DND-41 (cell line): ENCODE measurements at regions not wholly inside any gene's neighbourhood (a gene's known extent, or its start where the extent isn't known, plus 50 kb on each side); places are given as distances from the start of the nearest gene placed in this dataset.

ENCODE experiments used
- ATAC-seq: fragments of 200-7000 bp; cut with Tn5 transposase; 3 replicates; pipeline ENCODE4 v1.9.1; 2021; ENCODE audit warnings: low read depth; ENCODE audit not compliant: insufficient read depth
- DNase-seq: peaks from one replicate; pipeline ENCODE4 v3.0.0-alpha.2; 2020
- H2AFZ ChIP-seq: 2 replicates; pipeline ENCODE4 v1.6.0; 2012; ENCODE audit warnings: low read depth, low read length
- H3K27ac ChIP-seq: 2 replicates; pipeline ENCODE4 v1.5.1; 2012; ENCODE audit warnings: low read length, inconsistent platforms
- H3K27me3 ChIP-seq: fragments of 200-600 bp; sonication (generic); 2 replicates; pipeline ENCODE4 v1.6.0; 2012; ENCODE audit warnings: low read length, mild to moderate bottlenecking, inconsistent platforms; ENCODE audit not compliant: insufficient read depth, poor library complexity
- H3K36me3 ChIP-seq: 2 replicates; pipeline ENCODE4 v1.5.1; 2012; ENCODE audit warnings: low read length, inconsistent platforms; ENCODE audit not compliant: insufficient read depth
- H3K4me1 ChIP-seq: 2 replicates; pipeline ENCODE4 v1.5.1; 2012; ENCODE audit warnings: mild to moderate bottlenecking, low read length; ENCODE audit not compliant: insufficient read depth
- H3K4me2 ChIP-seq: 2 replicates; pipeline ENCODE4 v1.6.0; 2012; ENCODE audit warnings: mild to moderate bottlenecking, moderate library complexity, low read length, inconsistent platforms; ENCODE audit not compliant: insufficient read depth
- H3K4me3 ChIP-seq, 2 experiments: fragments of 200-600 bp in 1 of 2; shearing (Covaris generic) in 1 of 2; 2 replicates each; pipeline ENCODE4 v1.5.1; 2012 to 2016; ENCODE audit warnings: inconsistent platforms in 2 of 2, low read length in 2 of 2, mild to moderate bottlenecking in 2 of 2, low read depth in 1 of 2, moderate library complexity in 1 of 2
- H3K79me2 ChIP-seq: 2 replicates; pipeline ENCODE4 v1.6.0; 2012; ENCODE audit warnings: low read length, inconsistent platforms; ENCODE audit not compliant: insufficient read depth
- H3K9ac ChIP-seq: 2 replicates; pipeline ENCODE4 v1.6.0; 2012; ENCODE audit warnings: low read depth, mild to moderate bottlenecking, inconsistent platforms, low read length, moderate library complexity
- H3K9me3 ChIP-seq: 2 replicates; pipeline ENCODE4 v1.5.1; 2012; ENCODE audit warnings: low read length, moderate library complexity, mild to moderate bottlenecking, inconsistent platforms; ENCODE audit not compliant: insufficient read depth, severe bottlenecking
- H4K20me1 ChIP-seq: 2 replicates; pipeline ENCODE4 v1.6.0; 2012; ENCODE audit warnings: low read length; ENCODE audit not compliant: insufficient read depth
- EZH2 ChIP-seq: IDR thresholded peaks from 3 replicates; pipeline ENCODE4 v1.6.1; 2012; ENCODE audit warnings: borderline replicate concordance, low read depth, mild to moderate bottlenecking, moderate library complexity, low read length, inconsistent platforms; ENCODE audit not compliant: severe bottlenecking
- TF ChIP-seq, protein P1 (sequence below): IDR thresholded peaks from 2 replicates; pipeline ENCODE4 v1.5.1; 2012; ENCODE audit warnings: borderline replicate concordance, low read length, moderate library complexity, mild to moderate bottlenecking; ENCODE audit not compliant: poor library complexity, severe bottlenecking; ENCODE audit errors: extremely low read depth

- Histone ChIP-seq H2AFZ (no peak overlapping the region), H3K27ac (no peak overlapping the region), H3K36me3 (no peaks in the 10 kb centered on the region), H3K9ac (no peak overlapping the region), H3K27me3 (no peaks in the 10 kb centered on the region), H3K9me3 (no peaks in the 10 kb centered on the region), H3K4me2 (no peak overlapping the region), H4K20me1 (no peaks in the 10 kb centered on the region), H3K79me2 (no peaks in the 10 kb centered on the region), H3K4me1 (no peaks in the 10 kb centered on the region), H3K4me3 (no peak overlapping the region)
- ATAC-seq = no peak
- TF ChIP-seq, protein P1, sequence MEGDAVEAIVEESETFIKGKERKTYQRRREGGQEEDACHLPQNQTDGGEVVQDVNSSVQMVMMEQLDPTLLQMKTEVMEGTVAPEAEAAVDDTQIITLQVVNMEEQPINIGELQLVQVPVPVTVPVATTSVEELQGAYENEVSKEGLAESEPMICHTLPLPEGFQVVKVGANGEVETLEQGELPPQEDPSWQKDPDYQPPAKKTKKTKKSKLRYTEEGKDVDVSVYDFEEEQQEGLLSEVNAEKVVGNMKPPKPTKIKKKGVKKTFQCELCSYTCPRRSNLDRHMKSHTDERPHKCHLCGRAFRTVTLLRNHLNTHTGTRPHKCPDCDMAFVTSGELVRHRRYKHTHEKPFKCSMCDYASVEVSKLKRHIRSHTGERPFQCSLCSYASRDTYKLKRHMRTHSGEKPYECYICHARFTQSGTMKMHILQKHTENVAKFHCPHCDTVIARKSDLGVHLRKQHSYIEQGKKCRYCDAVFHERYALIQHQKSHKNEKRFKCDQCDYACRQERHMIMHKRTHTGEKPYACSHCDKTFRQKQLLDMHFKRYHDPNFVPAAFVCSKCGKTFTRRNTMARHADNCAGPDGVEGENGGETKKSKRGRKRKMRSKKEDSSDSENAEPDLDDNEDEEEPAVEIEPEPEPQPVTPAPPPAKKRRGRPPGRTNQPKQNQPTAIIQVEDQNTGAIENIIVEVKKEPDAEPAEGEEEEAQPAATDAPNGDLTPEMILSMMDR = no peak
- no peak for TF ChIP-seq EZH2
- no peak for DNase-seq
These were observed 217.6 kb upstream of the FIGN start for GRCh38 chr2:163953390-163953907.

DNA sequence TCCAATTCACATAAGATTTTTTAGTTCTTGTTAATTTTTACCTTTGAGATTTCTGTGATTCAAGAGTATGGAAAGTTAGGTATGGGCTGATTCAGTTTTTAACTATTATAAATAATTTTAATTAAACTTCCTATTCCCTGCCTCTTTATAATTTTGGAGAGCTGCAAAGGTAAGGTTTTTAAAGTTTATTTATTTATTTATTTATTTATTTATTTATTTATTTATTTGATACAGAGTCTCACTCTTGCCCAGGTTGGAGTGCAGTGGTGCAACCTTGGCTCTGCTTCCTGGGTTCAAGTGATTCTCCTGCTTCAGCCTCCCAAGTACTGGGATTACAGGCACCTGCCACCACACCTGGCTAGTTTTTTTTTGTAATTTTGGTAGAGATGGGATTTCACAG, 215.5 kb upstream of the FIGN start:
- Histone ChIP-seq H3K4me1 (no peaks in the 10 kb centered on the region), H3K36me3 (no peaks in the 10 kb centered on the region), H3K4me2 (no peak overlapping the region), H3K27ac (no peak overlapping the region), H3K9ac (no peak overlapping the region), H3K4me3 (no peak overlapping the region), H3K27me3 (no peaks in the 10 kb centered on the region), H4K20me1 (no peaks in the 10 kb centered on the region), H2AFZ (no peak overlapping the region), H3K9me3 (no peaks in the 10 kb centered on the region), H3K79me2 (no peaks in the 10 kb centered on the region)
- no peak for DNase-seq
- TF ChIP-seq, protein P1 = no peak
- TF ChIP-seq EZH2 = no peak
- ATAC-seq = no peak

DNA sequence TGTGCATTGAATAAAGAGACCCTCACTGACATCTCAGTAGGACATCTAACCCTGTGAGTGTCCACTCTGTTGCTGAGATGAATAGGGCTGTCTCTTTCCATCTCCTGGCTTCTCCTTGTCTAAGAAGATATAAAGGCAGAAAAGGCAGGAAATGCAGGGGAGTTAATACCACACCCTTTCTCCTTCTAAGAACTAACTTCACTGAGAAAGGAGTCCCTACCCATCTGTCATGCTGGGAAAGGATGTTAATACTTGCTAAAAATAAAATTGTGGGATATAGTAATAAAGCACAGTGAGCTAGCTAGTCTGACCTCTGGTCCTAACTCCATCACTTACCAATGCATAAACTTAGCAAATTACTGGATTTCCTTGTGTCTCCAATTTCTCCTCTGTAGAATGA, 213.9 kb upstream of the FIGN start:
- Histone ChIP-seq H3K4me1 (no peaks in the 10 kb centered on the region), H3K27me3 (no peaks in the 10 kb centered on the region), H3K9me3 (no peaks in the 10 kb centered on the region), H3K27ac (no peak overlapping the region), H2AFZ (no peak overlapping the region), H3K36me3 (no peaks in the 10 kb centered on the region), H3K9ac (no peak overlapping the region), H4K20me1 (no peaks in the 10 kb centered on the region), H3K4me2 (no peak overlapping the region), H3K4me3 (no peak overlapping the region), H3K79me2 (no peaks in the 10 kb centered on the region)
- TF ChIP-seq, protein P1 = no peak
- no peak for ATAC-seq
- no peak for DNase-seq

- Histone ChIP-seq H4K20me1 (no peaks in the 10 kb centered on the region), H3K4me1 (no peaks in the 10 kb centered on the region), H3K79me2 (no peaks in the 10 kb centered on the region), H3K27ac (no peak overlapping the region), H3K9ac (no peak overlapping the region), H3K36me3 (no peaks in the 10 kb centered on the region), H3K27me3 (no peaks in the 10 kb centered on the region), H3K4me2 (no peak overlapping the region), H3K9me3 (no peaks in the 10 kb centered on the region), H3K4me3 (no peak overlapping the region), H2AFZ (no peak overlapping the region)
- DNase-seq (no peak), ATAC-seq (no peak)
- TF ChIP-seq, protein P1 = no peak
- TF ChIP-seq EZH2 = no peak
These were observed 208.5 kb upstream of the FIGN start for GRCh38 chr2:163944347-163944737.
